Progenitor cell of endocrine pancreas (in vitro differentiated cells): ENCODE measurements at regions not wholly inside any gene's neighbourhood (a gene's known extent, or its start where the extent isn't known, plus 50 kb on each side); places are given as distances from the start of the nearest gene placed in this dataset.

Experiments
- DNase-seq: peaks from one replicate; pipeline ENCODE4 v3.0.0; 2021; ENCODE audit warnings: low spot score; ENCODE audit not compliant: unreplicated experiment
- H3K27ac Mint-ChIP-seq: 2 replicates; pipeline ENCODE4 v1.8.0; 2021; ENCODE audit warnings: mild to moderate bottlenecking, moderate library complexity, mixed read lengths
- H3K27me3 Mint-ChIP-seq: 2 replicates; pipeline ENCODE4 v1.8.0; 2021; ENCODE audit warnings: mixed read lengths
- H3K36me3 Mint-ChIP-seq: 2 replicates; pipeline ENCODE4 v1.8.0; 2022; ENCODE audit warnings: mixed read lengths; ENCODE audit not compliant: insufficient read depth
- H3K4me1 Mint-ChIP-seq: 2 replicates; pipeline ENCODE4 v1.8.0; 2021; ENCODE audit warnings: low read depth, mixed read lengths
- H3K4me3 Mint-ChIP-seq: 2 replicates; pipeline ENCODE4 v1.8.0; 2021; ENCODE audit warnings: low read depth, mild to moderate bottlenecking, moderate library complexity, mixed read lengths
- H3K9me3 Mint-ChIP-seq: 2 replicates; pipeline ENCODE4 v1.8.0; 2021; ENCODE audit warnings: low read depth, mixed read lengths
- CTCF ChIP-seq: fragments of 200-600 bp; sonication (generic); IDR thresholded peaks from one replicate; pipeline ENCODE4 v1.5.0; 2021; ENCODE audit warnings: antibody characterized with exemption, mild to moderate bottlenecking; ENCODE audit not compliant: unreplicated experiment

DNA sequence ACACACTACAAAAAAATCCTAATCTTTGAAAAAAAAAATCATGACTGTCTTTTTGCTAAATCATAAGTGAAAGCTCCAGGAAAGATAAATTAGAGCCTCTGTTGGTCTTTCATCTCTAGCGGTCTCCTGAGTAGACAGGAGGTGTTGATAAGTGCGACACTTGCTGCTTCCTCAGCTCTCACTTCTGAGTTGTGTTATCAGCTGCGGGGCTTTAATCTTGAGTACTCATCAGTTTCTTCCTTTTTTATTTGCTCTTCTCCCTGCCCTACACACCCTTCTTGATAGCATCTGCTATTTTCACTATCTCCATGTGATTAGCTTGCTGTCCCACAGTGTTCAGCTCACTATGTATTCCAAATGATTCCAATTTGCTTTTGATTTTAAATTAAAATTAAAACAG lies 1449.2 kb downstream of the C4orf33 start:
- no peaks in the 10 kb centered on the region for H3K4me1 Mint-ChIP-seq
- no peaks in the 10 kb centered on the region for H3K9me3 Mint-ChIP-seq
- H3K4me3 Mint-ChIP-seq, result no peak overlapping the region
- no peaks in the 10 kb centered on the region for H3K36me3 Mint-ChIP-seq
- no peak for TF ChIP-seq CTCF
- H3K27me3 Mint-ChIP-seq, result no peaks in the 10 kb centered on the region
- no peak for DNase-seq
- H3K27ac Mint-ChIP-seq, result no peak overlapping the region

- H3K27ac Mint-ChIP-seq, result no peak overlapping the region
- no peaks in the 10 kb centered on the region for H3K27me3 Mint-ChIP-seq
- no peak overlapping the region for H3K4me3 Mint-ChIP-seq
- no peak for TF ChIP-seq CTCF
- DNase-seq, result no peak
- H3K36me3 Mint-ChIP-seq, result no peaks in the 10 kb centered on the region
- H3K4me1 Mint-ChIP-seq, result no peaks in the 10 kb centered on the region
- H3K9me3 Mint-ChIP-seq, result no peaks in the 10 kb centered on the region
Measured at GRCh38 chr4:130545596-130545995, 1449.6 kb downstream of the C4orf33 start.

DNA sequence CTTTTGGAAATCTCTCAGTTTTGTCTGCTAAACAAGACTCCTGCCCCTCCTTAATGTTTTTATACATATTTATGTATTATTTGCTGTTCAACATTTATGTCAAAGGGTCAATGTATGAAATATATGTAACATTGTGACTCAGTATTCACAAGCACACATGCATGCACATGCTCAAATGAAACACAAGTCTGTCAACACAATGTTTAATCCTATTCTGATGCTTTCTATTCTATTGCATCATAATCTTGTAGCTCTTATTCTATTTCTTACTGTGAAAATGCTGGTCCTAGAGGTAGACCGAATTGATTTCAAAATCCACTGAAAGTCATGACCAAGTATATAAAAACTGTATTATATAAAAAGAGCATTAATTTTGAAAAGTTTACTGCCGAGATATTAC lies 1463.3 kb downstream of the C4orf33 start:
- DNase-seq, result no peak
- Mint-ChIP-seq H3K9me3 (peaks cover 9% of the 10 kb centered on the region), H3K27ac (no peak overlapping the region), H3K36me3 (no peaks in the 10 kb centered on the region), H3K4me3 (no peak overlapping the region), H3K27me3 (no peaks in the 10 kb centered on the region), H3K4me1 (peaks cover 2% of the 10 kb centered on the region)
- TF ChIP-seq CTCF, result no peak

GRCh38 chr4:130563185-130563888 lies 1467.4 kb downstream of the C4orf33 start:
- H3K27me3 Mint-ChIP-seq, result no peaks in the 10 kb centered on the region
- H3K4me1 Mint-ChIP-seq, result peaks cover 4% of the 10 kb centered on the region
- DNase-seq, result peak; percentile 23
- no peaks in the 10 kb centered on the region for H3K36me3 Mint-ChIP-seq
- peak overlapping the region; percentile 24 for H3K27ac Mint-ChIP-seq
- H3K4me3 Mint-ChIP-seq, result no peak overlapping the region
- peak; percentile 65 for TF ChIP-seq CTCF
- peaks cover 9% of the 10 kb centered on the region for H3K9me3 Mint-ChIP-seq

DNA sequence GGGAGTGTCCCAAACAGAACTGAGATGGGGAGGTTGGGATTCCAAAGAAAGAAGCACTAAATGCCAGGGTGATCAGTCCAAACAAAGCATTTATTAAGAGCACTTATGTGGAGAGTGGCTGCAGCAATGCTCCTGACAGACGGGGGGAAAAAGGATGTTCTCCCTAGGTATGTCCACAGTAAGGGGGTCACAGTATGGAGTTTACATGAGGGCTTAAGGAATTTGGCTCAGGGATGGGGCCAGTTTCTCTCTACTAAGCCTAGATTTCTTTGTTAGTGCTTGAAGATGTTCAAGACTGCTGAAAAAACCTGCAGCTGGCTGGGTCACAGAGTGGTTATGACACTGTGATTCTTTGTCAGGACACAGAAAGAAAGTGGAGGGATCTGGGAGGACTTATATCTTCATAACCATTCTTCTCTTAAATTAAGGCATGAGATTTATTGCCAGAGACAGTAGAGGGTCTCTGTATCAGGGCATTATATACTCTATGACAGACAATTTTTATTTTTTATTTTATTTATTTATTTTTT lies 1468.0 kb downstream of the C4orf33 start:
- no peak for TF ChIP-seq CTCF
- Mint-ChIP-seq H3K27me3 (no peaks in the 10 kb centered on the region), H3K36me3 (no peaks in the 10 kb centered on the region), H3K4me1 (peaks cover 4% of the 10 kb centered on the region), H3K9me3 (peaks cover 9% of the 10 kb centered on the region), H3K4me3 (no peak overlapping the region), H3K27ac (peak overlapping the region; percentile 24)
- DNase-seq, result no peak
